Fibroblast of skin of left biceps (primary cell): ENCODE measurements at regions not wholly inside any gene's neighbourhood (a gene's known extent, or its start where the extent isn't known, plus 50 kb on each side); places are given as distances from the start of the nearest gene placed in this dataset.
"Not testable (repeated sequence)": the region's sequence is repeated elsewhere in the genome, so short reads cannot be mapped to it uniquely, and the experiment has no call there.

Experiments used
- DNase-seq, 2 experiments: peaks; one replicate each; pipeline ENCODE4 v3.0.0-alpha.2; 2013; ENCODE audit warnings: low read depth in 2 of 2

GRCh38 chr2:132318481-132318880 is 98.1 kb upstream of the GPR39 start:
- DNase-seq, result not testable (repeated sequence)

GRCh38 chr2:132324005-132324404 is 92.6 kb upstream of the GPR39 start:
- not testable (repeated sequence) for DNase-seq

- not testable (repeated sequence) for DNase-seq
Measured at GRCh38 chr2:132332345-132333033, 84.1 kb upstream of the GPR39 start.

GRCh38 chr2:132337135-132337534 is 79.5 kb upstream of the GPR39 start:
- DNase-seq, result not testable (repeated sequence)

GRCh38 chr2:132337844-132338243 is 78.8 kb upstream of the GPR39 start:
- DNase-seq, result not testable (repeated sequence)

- peak; percentile 53 to 54 for DNase-seq
Measured at GRCh38 chr2:132347041-132347780, 69.4 kb upstream of the GPR39 start.

GRCh38 chr2:132349092-132349687 is 67.4 kb upstream of the GPR39 start:
- peak; percentile 8 to 18 for DNase-seq

- DNase-seq, result not testable (repeated sequence)
Measured at GRCh38 chr2:132351668-132352067, 64.9 kb upstream of the GPR39 start.

- DNase-seq, result not testable (repeated sequence)
Measured at GRCh38 chr2:132352481-132353001, 64.1 kb upstream of the GPR39 start.

- DNase-seq, result not testable (repeated sequence)
Measured at GRCh38 chr2:132353380-132353779, 63.2 kb upstream of the GPR39 start.

- DNase-seq, result not testable (repeated sequence)
Measured at GRCh38 chr2:132360964-132361363, 55.6 kb upstream of the GPR39 start.

GRCh38 chr2:132361498-132361897 is 55.1 kb upstream of the GPR39 start:
- not testable (repeated sequence) for DNase-seq

- not testable (repeated sequence) for DNase-seq
Measured at GRCh38 chr2:132363352-132363751, 53.3 kb upstream of the GPR39 start.

GRCh38 chr2:132365963-132366362 is 50.6 kb upstream of the GPR39 start:
- not testable (repeated sequence) for DNase-seq

GRCh38 chr2:132366421-132367180 is 50.0 kb upstream of the GPR39 start:
- DNase-seq, result no peak
